Mesenchymal stem cell (in vitro differentiated cells and primary cell): ENCODE measurements at regions not wholly inside any gene's neighbourhood (a gene's known extent, or its start where the extent isn't known, plus 50 kb on each side); places are given as distances from the start of the nearest gene placed in this dataset.
A peak's percentile ranks its signal among the peaks of the same experiment; 100 is the strongest.

Experiments used
- DNase-seq: peaks from one replicate; pipeline ENCODE4 v3.0.0-alpha.2; 2013
- H2AFZ ChIP-seq: one replicate; pipeline ENCODE4 v1.6.1; 2013; ENCODE audit warnings: low read depth, mild to moderate bottlenecking, control low read depth, inconsistent platforms, low read length, moderate library complexity
- H2AK5ac ChIP-seq: 2 replicates; pipeline ENCODE4 v1.6.1; 2013; ENCODE audit warnings: low read length, moderate library complexity, mild to moderate bottlenecking, inconsistent platforms; ENCODE audit not compliant: severe bottlenecking
- H2BK120ac ChIP-seq: one replicate; pipeline ENCODE4 v1.6.1; 2013; ENCODE audit warnings: low read depth, mild to moderate bottlenecking, inconsistent platforms, low read length, moderate library complexity
- H2BK12ac ChIP-seq, 2 experiments: one replicate each; pipeline ENCODE4 v1.6.1; 2013; ENCODE audit warnings: inconsistent platforms in 2 of 2, low read length in 2 of 2, mild to moderate bottlenecking in 2 of 2, moderate library complexity in 2 of 2, control low read depth in 1 of 2
- H2BK15ac ChIP-seq: one replicate; pipeline ENCODE4 v1.6.1; 2013; ENCODE audit warnings: mild to moderate bottlenecking, low read depth, inconsistent platforms; ENCODE audit not compliant: poor library complexity, severe bottlenecking
- H2BK5ac ChIP-seq: 2 replicates; pipeline ENCODE4 v1.6.1; 2013; ENCODE audit warnings: low read depth, mild to moderate bottlenecking, low read length, control low read depth, inconsistent platforms; ENCODE audit not compliant: poor library complexity, severe bottlenecking
- H3K14ac ChIP-seq, 2 experiments: one replicate each; pipeline ENCODE4 v1.6.1; 2013; ENCODE audit warnings: inconsistent platforms in 2 of 2, low read length in 2 of 2, control low read depth in 1 of 2, mild to moderate bottlenecking in 1 of 2, moderate library complexity in 1 of 2
- H3K18ac ChIP-seq, 2 experiments: one replicate each; pipeline ENCODE4 v1.6.1; 2013; ENCODE audit warnings: inconsistent platforms in 2 of 2, low read length in 2 of 2, control low read depth in 1 of 2, low read depth in 1 of 2, mild to moderate bottlenecking in 1 of 2
- H3K23ac ChIP-seq, 2 experiments: one replicate each; pipeline ENCODE4 v1.6.1; 2013; ENCODE audit warnings: inconsistent platforms in 2 of 2, low read length in 2 of 2, mild to moderate bottlenecking in 2 of 2, moderate library complexity in 2 of 2, control low read depth in 1 of 2
- H3K27ac ChIP-seq: 2 replicates; pipeline ENCODE4 v1.5.1; 2013; ENCODE audit warnings: mild to moderate bottlenecking, moderate library complexity, low read length, control low read depth, inconsistent platforms; ENCODE audit not compliant: poor library complexity, severe bottlenecking
- H3K27me3 ChIP-seq, 2 experiments: 2 replicates each; pipeline versions ENCODE4 v1.6.1 to v1.7.0; 2013; ENCODE audit warnings: low read length in 2 of 2, mild to moderate bottlenecking in 2 of 2, moderate library complexity in 2 of 2, control low read depth in 1 of 2, inconsistent platforms in 1 of 2; ENCODE audit not compliant: control insufficient read depth in 1 of 2, insufficient read depth in 1 of 2
- H3K36me3 ChIP-seq, 2 experiments: 2 replicates each; pipeline versions ENCODE4 v1.6.1 to v1.7.0; 2013; ENCODE audit warnings: low read length in 2 of 2, control low read depth in 1 of 2, inconsistent platforms in 1 of 2, low read depth in 1 of 2, mild to moderate bottlenecking in 1 of 2; ENCODE audit not compliant: insufficient read depth in 2 of 2, control insufficient read depth in 1 of 2
- H3K4ac ChIP-seq, 2 experiments: one replicate each; pipeline ENCODE4 v1.6.1; 2013; ENCODE audit warnings: inconsistent platforms in 2 of 2, low read length in 2 of 2, mild to moderate bottlenecking in 2 of 2, moderate library complexity in 2 of 2, control low read depth in 1 of 2, low read depth in 1 of 2
- H3K4me1 ChIP-seq: 2 replicates; pipeline ENCODE4 v1.6.1; 2013; ENCODE audit warnings: low read depth, low read length, control low read depth; ENCODE audit not compliant: control insufficient read depth, insufficient read depth
- H3K4me2 ChIP-seq: 2 replicates; pipeline ENCODE4 v1.6.1; 2013; ENCODE audit warnings: low read length, mild to moderate bottlenecking, inconsistent platforms; ENCODE audit not compliant: poor library complexity, severe bottlenecking
- H3K4me3 ChIP-seq, 2 experiments: 2 replicates each; pipeline versions ENCODE4 v1.5.1 to v1.7.0; 2013; ENCODE audit warnings: low read length in 2 of 2, mild to moderate bottlenecking in 2 of 2, control low read depth in 1 of 2, low read depth in 1 of 2; ENCODE audit not compliant: insufficient read depth in 1 of 2
- H3K79me1 ChIP-seq: replicated peaks from 2 replicates; pipeline ENCODE4 v1.6.1; 2013; ENCODE audit warnings: mild to moderate bottlenecking, control low read depth, low read length, inconsistent platforms; ENCODE audit not compliant: poor library complexity, severe bottlenecking
- H3K9ac ChIP-seq: 2 replicates; pipeline ENCODE4 v1.7.0; 2013; ENCODE audit warnings: mild to moderate bottlenecking, low read length, moderate library complexity
- H3K9me3 ChIP-seq: 2 replicates; pipeline ENCODE4 v1.7.0; 2013; ENCODE audit warnings: mild to moderate bottlenecking, low read length; ENCODE audit not compliant: control insufficient read depth
- H4K8ac ChIP-seq: one replicate; pipeline ENCODE4 v1.6.1; 2013; ENCODE audit warnings: inconsistent platforms, mild to moderate bottlenecking, low read length, moderate library complexity
- H4K91ac ChIP-seq: one replicate; pipeline ENCODE4 v1.6.1; 2013; ENCODE audit warnings: mild to moderate bottlenecking, low read length, inconsistent platforms
- WGBS: methylation state at CpG from one replicate; pipeline ENCODE4 v1.1.7; 2013; ENCODE audit warnings: mixed read lengths; 5-methylcytosine and 5-hydroxymethylcytosine counted together

DNA sequence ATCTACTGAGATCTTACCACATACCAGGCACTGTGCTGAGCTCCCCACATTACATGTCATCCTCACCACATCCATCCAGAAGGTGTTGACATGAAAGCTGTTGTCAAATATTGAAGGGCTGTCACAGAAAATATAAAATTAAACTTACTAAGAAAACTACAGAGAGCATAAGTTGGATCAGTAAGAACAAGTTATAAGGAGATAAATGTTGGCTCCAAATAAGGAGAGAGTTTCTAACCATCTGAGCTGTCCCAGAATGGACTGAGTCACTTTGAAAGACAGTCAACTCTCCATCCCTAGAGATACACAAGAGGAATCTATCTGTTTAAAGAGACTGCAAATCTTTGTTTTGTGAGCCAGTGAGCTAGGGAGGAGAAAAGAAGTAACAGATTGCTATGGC is 169.8 kb downstream of the DRD1 start:
- Histone ChIP-seq H4K91ac (no peak overlapping the region), H2BK120ac (no peak overlapping the region)

GRCh38 chr5:175264406-175264805 is 179.6 kb downstream of the DRD1 start:
- H3K4ac ChIP-seq: no peak overlapping the region
- H3K4me3 ChIP-seq: no peak overlapping the region
- no peak overlapping the region for H2BK15ac ChIP-seq
- no peak overlapping the region for H3K18ac ChIP-seq
- H3K23ac ChIP-seq: no peak overlapping the region
- no peak overlapping the region for H3K27ac ChIP-seq
- no peak overlapping the region for H3K4me2 ChIP-seq
- no peak overlapping the region for H4K91ac ChIP-seq
- H3K9me3 ChIP-seq: peaks cover 3% of the 10 kb centered on the region
- H2BK12ac ChIP-seq: no peak overlapping the region
- H3K9ac ChIP-seq: no peak overlapping the region
- H2BK120ac ChIP-seq: no peak overlapping the region
- DNase-seq: no peak
- no peaks in the 10 kb centered on the region for H3K36me3 ChIP-seq
- H3K27me3 ChIP-seq: no peaks in the 10 kb centered on the region
- H4K8ac ChIP-seq: no peak overlapping the region
- no peak overlapping the region for H3K14ac ChIP-seq
- no peak overlapping the region for H2AK5ac ChIP-seq
- 49% methylated on average over 2 of the region's 2 CpGs for WGBS
- H2AFZ ChIP-seq: no peak overlapping the region
- no peaks in the 10 kb centered on the region for H3K4me1 ChIP-seq
- no peak overlapping the region for H2BK5ac ChIP-seq
- no peaks in the 10 kb centered on the region for H3K79me1 ChIP-seq

More for the DNA sequence above, 169.8 kb downstream of the DRD1 start:
- no peak overlapping the region for H2AK5ac ChIP-seq
- no peak overlapping the region for H2BK5ac ChIP-seq
- no peak overlapping the region for H3K4me2 ChIP-seq
- H3K23ac ChIP-seq: no peak overlapping the region
- no peak overlapping the region for H3K14ac ChIP-seq
- no peak overlapping the region for H2BK15ac ChIP-seq
- H4K8ac ChIP-seq: no peak overlapping the region
- H3K36me3 ChIP-seq: no peaks in the 10 kb centered on the region
- H3K9me3 ChIP-seq: no peaks in the 10 kb centered on the region
- no peak overlapping the region for H3K18ac ChIP-seq
- H3K9ac ChIP-seq: no peak overlapping the region
- H3K27ac ChIP-seq: no peak overlapping the region
- H2AFZ ChIP-seq: no peak overlapping the region
- H3K4me3 ChIP-seq: peak overlapping the region in 1 of 2 experiments; percentile 52
- H3K27me3 ChIP-seq: peaks cover 0 to 40% of the 10 kb centered on the region in 2 experiments
- no peaks in the 10 kb centered on the region for H3K4me1 ChIP-seq
- H3K4ac ChIP-seq: no peak overlapping the region
- no peak overlapping the region for H2BK12ac ChIP-seq
- no peaks in the 10 kb centered on the region for H3K79me1 ChIP-seq
- DNase-seq: no peak

GRCh38 chr5:175263776-175264175 is 180.2 kb downstream of the DRD1 start:
- DNase-seq: no peak
- H3K4me1 ChIP-seq: no peaks in the 10 kb centered on the region
- H3K9me3 ChIP-seq: peaks cover 3% of the 10 kb centered on the region
- H3K27ac ChIP-seq: no peak overlapping the region
- H3K27me3 ChIP-seq: no peaks in the 10 kb centered on the region
- no peak overlapping the region for H4K91ac ChIP-seq
- H3K23ac ChIP-seq: no peak overlapping the region
- H3K4me3 ChIP-seq: no peak overlapping the region
- no peak overlapping the region for H3K9ac ChIP-seq
- H2AFZ ChIP-seq: no peak overlapping the region
- no peak overlapping the region for H2BK15ac ChIP-seq
- H2AK5ac ChIP-seq: no peak overlapping the region
- H3K4me2 ChIP-seq: no peak overlapping the region
- no peak overlapping the region for H2BK120ac ChIP-seq
- H4K8ac ChIP-seq: no peak overlapping the region
- 100% methylated on average over 1 of the region's 3 CpGs for WGBS
- H3K14ac ChIP-seq: no peak overlapping the region
- no peak overlapping the region for H2BK5ac ChIP-seq
- H3K18ac ChIP-seq: no peak overlapping the region
- H3K79me1 ChIP-seq: no peaks in the 10 kb centered on the region
- no peaks in the 10 kb centered on the region for H3K36me3 ChIP-seq
- H2BK12ac ChIP-seq: no peak overlapping the region
- no peak overlapping the region for H3K4ac ChIP-seq

GRCh38 chr5:175261526-175261925 is 182.5 kb downstream of the DRD1 start:
- Histone ChIP-seq H4K8ac (no peak overlapping the region), H2AFZ (no peak overlapping the region), H3K23ac (no peak overlapping the region), H3K4me3 (no peak overlapping the region), H3K4me2 (no peak overlapping the region), H3K27ac (no peak overlapping the region), H3K36me3 (no peaks in the 10 kb centered on the region), H3K9me3 (no peaks in the 10 kb centered on the region), H3K14ac (no peak overlapping the region), H4K91ac (no peak overlapping the region), H3K27me3 (no peaks in the 10 kb centered on the region), H3K9ac (no peak overlapping the region), H3K18ac (no peak overlapping the region), H2AK5ac (no peak overlapping the region), H2BK12ac (no peak overlapping the region), H3K79me1 (no peaks in the 10 kb centered on the region), H2BK15ac (no peak overlapping the region), H3K4ac (no peak overlapping the region), H2BK120ac (no peak overlapping the region), H3K4me1 (no peaks in the 10 kb centered on the region), H2BK5ac (no peak overlapping the region)
- no peak for DNase-seq
- WGBS: 58% methylated on average over 2 of the region's 4 CpGs
